Stimulated activated CD4-positive, alpha-beta T cell treated with anti-CD3 and anti-CD28 coated beads, TNF-alpha, amount 100 ng/mL, for 48 hours (primary cell): ENCODE measurements at regions not wholly inside any gene's neighbourhood (a gene's known extent, or its start where the extent isn't known, plus 50 kb on each side); places are given as distances from the start of the nearest gene placed in this dataset.
"Not testable (repeated sequence)": the region's sequence is repeated elsewhere in the genome, so short reads cannot be mapped to it uniquely, and the experiment has no call there.

Experiments
- DNase-seq, 3 donors: peaks; one replicate each; pipeline ENCODE4 v3.0.0-alpha.2; 2020; ENCODE audit warnings: low read depth in 3 of 3

GRCh38 chr9:41623666-41624065 lies 434.5 kb upstream of the ZNG1F start:
- DNase-seq: not testable (repeated sequence)

GRCh38 chr9:41619254-41619653 lies 430.1 kb upstream of the ZNG1F start:
- not testable (repeated sequence) for DNase-seq

GRCh38 chr9:41606961-41607547 lies 417.9 kb upstream of the ZNG1F start:
- not testable (repeated sequence) for DNase-seq

- DNase-seq: not testable (repeated sequence)
These were observed 376.5 kb upstream of the ZNG1F start for GRCh38 chr9:41565572-41565971.
